Central memory CD4-positive, alpha-beta T cell (primary cell): ENCODE measurements at regions not wholly inside any gene's neighbourhood (a gene's known extent, or its start where the extent isn't known, plus 50 kb on each side); places are given as distances from the start of the nearest gene placed in this dataset.

Experiments
- DNase-seq: peaks from one replicate; pipeline ENCODE4 v3.0.0; 2022

DNA sequence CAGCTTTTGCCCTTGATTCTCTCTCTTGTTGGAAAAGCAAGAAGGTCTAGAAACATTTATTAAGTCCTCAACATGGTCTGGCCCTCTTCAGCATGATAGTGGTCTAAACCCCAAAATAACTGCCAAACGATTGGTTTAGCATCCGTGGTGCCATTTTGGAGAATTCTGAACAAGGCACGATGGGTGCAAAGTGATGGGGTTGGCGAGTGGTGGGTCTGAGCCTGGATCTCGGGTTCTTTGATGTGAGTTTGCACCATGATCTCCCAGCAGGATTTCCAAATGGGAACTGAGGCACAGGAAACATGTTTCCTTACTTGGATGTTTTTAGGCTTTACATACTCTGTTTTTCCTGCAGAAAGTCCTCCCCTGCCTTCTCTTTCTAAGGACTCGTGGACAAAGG lies 240.3 kb downstream of the MYCN start:
- no peak for DNase-seq

DNA sequence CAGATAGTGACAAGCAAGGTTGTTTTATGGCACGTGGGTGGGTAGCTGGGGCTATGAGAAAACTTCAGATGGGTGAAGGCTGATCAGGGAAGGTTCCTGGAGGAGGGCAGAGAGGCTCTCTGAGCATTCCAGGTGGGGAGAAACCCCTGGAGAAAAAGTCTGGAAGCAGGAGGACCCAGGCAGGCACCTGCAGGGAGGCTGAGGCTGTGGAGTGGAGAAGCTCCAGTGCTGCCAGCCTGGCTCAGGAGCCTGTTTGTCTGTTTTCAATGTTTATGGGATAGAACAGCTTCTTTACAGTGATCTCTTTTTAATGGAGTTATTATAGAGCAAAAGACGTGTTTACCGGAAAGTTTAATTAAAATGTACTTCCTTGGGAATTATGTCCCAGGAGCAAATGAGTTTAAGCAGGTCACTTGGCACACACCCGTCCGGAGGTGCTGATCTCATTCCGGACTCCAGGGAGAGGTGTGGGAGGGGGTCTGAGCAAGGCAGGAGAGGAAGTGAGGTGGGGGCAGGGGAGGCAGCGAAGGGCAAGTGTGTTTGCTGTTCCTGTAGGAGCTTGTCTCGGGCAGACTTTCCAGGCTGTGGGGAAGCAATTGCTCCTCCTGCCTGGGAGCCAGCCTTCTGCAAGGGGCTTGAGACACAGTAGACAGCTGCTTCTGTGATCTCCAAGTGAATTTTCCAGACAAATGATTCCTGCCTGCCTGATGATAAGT lies 239.5 kb downstream of the MYCN start:
- no peak for DNase-seq

DNA sequence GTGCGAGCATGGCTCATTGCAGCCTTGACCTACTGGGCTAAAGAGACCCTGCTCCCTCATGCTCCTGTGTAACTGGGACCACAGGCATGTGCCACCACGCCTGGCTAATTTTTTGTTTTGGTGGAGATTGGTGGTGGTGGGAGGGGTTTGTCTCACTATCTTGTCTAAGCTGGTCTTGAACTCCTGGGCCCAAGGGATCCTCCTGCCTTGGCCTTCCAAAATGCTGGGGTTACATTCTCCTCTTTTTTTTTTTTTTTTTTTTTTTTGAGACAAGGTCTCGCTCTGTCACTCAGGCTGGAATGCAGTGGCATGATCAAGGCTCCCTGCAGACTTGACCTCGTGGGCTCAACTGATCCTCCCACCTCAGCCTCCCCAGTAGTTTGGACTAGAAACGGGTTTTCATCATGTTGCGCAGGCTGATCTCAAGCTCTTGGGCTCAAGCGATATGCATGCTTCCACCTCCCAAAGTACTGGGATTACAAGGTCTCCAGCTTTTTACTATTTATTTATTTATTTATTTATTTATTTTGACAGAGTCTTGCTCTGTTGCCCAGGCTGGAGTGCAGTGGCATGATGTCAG lies 238.3 kb downstream of the MYCN start:
- no peak for DNase-seq

DNA sequence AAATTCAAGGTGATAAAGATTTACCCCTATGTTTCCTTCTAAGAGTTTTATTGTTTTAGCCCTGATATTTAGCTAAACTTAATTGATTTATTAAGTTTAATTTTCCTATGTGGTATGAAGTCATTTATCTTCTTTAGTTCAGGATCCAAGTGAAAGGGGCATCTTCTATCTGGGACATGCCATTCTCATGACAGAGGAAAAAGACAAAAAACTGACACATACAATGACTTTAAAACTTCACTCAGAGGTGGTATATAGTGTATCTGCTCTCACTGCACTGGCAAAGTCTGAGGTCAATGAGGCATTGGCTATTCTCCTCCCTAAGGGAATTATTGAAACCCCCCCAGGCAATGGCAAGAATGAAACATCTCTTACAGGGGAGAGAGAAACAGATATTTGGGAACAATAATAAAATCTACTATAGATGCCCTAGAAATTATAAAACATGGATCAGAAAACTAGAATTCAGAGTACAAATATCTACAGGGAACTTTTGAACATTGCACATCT lies 237.4 kb downstream of the MYCN start:
- no peak for DNase-seq

DNA sequence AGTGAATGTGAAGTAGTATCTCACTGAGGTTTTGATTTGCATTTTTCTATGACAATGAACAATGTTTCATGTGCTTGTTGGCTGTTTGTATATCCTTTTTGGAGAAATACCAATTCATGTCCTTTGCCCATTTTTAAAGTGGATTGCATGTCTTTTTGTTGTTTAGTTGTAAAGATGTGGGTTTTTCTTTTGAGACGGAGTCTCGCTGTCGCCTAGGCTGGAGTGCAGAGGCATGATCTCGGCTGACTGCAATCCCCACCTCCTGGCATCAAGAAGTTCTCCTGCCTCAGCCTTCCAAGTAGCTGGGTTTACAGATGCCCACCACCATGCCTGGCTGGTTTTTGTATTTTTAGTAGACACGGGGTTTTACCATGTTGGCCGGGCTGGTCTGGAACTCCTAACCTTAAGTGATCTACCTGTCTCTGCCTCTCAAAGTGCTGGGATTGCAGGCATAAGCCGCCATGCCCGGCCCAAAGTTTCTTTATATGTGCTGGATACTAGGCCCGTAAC lies 236.7 kb downstream of the MYCN start:
- no peak for DNase-seq

DNA sequence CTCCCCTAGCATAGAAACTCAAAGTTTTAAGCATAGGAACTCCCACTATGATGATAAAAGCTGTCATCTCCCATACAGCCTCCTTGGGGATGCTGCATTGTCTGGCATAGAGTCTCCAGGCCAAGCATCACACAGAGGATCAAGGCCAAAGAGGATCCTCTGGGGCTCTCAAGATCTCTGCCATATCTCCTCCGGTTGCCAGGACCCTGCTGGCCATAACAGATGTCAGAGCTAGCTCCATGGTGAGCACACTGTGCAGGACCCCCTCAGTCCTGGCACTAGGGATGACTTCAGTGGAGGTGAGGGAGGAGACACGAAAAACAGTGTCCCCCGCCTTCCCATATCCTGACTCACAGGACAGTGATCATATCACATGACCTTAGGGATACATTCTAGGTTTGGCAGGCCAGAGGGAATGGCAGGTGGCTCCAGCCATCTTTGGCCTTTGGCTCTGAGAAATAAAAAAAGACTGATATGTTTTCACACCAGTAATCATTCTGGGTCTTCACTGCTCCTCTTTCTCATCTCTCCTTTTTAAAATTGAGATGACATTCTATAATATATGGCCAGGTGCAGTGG lies 235.0 kb downstream of the MYCN start:
- DNase-seq, result no peak

DNA sequence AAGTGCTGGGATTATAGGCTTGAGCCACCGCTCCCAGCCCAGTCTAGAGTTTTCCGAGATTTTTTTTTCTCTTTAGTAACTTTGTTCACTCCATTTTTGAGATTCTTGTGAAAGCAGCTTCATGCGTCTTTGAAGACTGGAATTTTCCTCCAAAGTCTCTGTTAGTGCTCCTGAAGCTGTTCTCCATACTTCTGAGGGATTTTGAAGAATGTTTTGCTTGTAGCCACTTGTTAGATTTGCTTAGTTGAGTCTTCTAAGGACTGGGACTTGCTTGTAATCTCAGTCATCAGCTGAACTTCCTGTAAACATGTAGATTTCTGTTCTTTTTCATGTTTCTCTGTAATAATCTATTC lies 234.3 kb downstream of the MYCN start:
- no peak for DNase-seq

DNA sequence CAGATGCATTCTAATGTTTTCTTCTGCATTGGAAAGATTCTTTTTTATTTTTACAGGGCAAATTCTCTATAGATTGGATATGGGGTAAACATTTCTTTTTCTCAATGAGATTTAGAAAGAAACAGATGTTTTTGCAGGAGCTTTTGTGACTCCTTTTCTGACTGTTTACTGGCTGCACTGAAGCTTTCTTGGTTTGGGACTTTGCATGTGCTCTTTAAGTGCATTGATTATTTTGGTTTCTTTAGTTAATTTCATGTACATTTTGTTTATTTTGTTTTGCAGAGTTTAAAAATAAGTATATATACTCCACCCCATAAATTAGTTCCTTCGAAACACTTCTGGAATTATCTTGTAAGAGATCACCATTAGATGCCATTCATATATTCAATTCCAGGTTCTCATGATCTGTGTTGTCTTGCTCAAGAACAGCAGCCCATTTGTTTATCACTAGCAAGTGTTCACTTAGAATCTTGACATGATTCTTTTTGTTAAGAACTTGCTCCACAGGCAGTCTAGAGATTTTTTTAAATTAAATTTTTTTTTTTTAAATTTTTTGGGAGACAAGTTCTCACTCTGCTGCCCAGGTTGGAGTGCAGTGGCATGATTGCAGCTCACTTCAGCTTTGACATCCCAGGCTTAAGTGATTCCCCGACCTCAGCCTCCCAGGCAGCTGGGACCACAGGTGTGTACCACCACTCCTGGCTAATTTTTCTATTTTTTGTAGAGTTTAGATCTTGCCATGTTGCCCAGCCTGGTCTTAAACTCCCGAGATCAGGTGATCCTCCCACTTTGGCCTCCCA lies 233.7 kb downstream of the MYCN start:
- no peak for DNase-seq

DNA sequence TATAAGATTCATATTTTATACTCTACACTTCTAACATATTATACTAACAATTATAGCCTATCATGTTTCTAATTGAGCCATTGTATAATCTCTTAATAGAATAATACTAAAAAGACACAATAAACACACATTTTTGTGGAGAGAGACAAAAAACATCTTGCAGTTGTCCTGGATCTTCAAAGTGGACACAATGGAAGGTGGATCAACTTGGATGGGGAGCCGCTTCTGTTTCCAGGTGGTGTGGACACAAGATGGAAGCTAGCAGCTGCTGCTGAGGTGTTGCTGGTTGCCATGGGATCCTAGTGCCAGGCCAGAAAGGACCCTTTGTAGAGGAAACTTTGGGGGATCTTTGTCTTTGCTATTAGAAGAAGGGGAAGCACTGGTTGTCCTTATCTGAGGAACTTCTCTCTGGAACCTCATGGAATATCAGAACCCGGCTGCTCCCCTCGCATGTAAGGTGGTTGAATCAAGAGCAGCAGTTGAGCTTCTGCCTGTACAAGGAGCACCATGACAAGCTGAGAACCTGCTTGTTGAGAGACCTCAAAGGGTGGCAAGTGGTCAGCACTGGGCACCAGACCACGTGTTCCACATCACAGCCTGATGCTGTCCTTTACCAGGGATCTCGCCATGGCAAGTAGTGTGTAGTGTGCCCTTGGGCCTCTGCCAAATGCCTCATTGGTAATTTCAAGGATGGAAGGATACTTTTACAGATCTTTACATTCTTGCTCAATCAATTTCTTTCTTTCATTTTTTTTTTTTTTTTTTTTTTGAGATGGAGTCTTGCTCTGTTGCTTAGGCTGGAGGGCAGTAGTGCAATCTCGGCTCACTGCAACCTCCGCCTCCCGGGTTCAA lies 232.2 kb downstream of the MYCN start:
- no peak for DNase-seq

DNA sequence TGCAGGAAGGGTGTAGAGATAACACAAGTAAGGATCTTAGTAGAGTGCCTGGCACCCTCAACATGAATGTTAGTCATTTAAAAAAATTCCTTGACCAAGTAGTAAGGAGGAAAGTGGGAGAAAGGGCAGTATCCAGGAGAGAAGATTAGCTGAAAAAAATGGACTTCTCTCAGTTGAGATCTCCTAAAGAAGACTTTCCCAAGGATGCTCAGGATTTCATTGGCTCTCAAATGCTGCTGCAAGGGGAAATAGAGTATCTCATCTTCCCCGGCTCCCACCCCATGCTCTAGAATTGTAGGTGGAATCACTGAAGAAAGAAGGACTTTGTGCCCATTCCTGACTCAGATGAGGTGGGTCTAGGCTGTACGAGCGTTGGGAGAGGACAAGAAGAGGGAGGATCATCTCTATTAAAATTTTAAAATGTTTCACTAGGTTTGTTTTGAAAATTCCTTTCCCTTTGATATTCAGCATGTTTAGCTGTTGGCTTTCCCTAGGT lies 231.1 kb downstream of the MYCN start:
- DNase-seq, result no peak

DNA sequence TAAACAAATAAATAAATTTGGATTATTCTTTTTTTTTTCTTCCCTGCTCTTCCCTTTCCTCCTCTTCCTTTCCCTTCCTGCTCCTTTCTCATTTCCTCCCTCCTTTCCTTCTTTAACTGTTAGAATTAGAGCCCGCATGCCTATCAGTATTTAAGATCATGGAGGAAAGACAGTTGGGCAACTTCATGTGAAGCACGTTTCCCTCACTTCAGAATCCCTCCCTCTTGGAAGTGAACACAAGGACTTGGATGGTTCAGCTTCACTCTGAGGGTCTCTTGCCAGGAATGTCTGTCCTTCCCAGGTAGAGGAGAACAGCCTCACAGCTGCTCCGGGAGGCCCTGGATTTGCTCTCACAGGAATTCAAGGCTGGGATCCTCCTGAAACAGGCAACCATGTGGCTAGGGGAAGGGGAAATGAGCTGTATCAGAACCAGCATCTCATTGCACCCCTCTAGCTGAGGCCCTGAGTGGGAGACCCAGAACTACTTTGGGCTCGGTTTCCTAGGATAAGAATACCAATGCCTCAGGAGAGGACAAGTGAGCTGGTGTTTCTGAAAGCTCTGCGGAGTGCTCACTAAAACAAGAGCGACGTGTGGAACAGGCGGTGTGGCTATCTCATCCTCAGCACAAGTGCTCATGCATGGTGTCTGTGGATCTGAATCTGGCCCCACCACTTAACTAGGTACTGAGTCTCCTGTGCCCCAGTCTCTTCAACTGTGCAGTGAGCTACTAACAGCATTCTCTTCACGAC lies 230.5 kb downstream of the MYCN start:
- no peak for DNase-seq

DNA sequence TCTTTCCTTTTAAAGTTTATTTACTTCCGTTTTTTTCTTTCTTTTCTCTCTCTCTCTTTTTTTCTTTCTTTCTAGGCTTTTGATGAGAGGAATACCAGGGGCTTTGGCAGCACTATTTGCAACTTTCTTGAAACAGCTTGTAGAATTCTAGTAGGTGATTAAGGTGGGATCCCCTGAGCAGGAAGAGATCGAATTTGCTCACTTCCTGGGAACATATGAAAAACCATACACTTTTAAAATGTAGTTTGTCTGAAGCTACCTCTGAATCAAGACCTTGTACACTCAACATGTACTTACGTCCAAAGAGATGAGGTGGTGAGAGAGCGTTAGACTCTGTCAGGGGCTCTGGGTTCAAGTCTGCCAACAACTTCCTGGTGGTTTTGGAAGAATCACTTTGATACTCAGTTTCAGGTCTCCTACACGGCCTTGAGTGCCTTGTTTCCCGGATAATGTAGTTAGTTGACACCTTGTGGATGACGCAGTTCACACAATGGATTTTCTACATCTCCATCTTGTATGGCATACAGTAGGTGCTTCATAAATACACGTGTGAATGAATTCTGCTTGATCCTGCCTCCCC lies 229.1 kb downstream of the MYCN start:
- DNase-seq, result no peak

DNA sequence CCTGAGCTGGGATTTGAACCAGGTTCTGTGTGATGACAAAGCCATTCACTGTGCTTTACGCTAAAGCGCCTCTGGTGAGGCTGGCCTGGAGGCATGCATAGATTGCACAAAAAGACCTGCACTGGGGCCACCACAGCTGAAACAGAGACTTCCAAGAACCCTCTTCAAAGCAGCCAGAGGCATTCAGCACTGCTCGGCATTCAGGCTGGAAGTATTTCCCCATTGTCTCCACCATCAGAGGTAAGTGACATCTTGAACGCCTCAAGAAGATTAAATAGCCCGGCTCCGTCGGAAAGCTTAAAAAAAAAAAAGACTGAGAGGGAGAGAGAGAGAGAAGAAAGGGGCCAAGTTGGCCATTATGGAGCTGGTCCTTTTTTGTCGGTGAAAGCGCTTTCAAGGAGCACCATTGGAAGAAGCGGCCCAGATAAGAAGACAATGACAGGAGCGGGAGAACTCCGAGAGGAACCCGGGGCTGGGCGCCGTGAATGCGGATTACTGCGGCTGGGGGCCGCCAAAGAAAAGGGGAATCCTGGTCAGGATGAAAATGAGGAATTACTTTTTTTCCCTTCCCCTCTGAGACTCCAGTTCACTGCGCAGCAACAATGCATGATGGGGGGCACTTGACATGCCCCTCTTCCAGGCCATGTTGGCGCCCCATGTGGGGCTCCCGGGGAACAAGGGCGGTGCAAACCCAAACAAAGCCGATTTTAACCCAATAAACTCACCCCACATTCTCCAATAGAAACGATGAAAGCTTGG lies 228.3 kb downstream of the MYCN start:
- no peak for DNase-seq

DNA sequence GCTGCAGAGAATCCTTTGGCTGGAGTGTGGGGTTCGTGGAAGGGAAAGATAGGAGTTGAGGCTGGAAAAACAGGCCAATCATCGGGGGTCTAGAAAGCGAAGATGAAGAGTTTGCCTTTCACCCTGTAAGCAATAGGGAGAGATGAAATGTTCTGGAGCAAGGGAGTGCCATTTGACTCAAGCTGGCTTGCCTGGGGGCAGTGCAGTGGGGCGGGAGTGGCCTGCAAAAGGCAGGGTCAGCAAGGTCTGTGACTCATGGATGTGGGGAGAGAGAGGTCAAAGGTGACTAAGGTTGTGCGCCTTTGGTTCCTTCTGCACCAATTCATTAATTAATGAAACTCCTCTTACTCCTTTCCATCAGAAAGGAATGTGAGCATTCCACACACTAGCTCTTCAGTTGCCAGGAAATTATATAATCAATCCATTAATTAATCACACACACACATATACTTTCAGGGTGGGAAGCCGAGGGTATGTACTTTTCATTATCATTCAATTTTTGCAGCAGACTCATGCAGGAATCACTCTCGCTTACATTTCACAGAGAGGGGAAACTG lies 227.6 kb downstream of the MYCN start:
- DNase-seq, result no peak

DNA sequence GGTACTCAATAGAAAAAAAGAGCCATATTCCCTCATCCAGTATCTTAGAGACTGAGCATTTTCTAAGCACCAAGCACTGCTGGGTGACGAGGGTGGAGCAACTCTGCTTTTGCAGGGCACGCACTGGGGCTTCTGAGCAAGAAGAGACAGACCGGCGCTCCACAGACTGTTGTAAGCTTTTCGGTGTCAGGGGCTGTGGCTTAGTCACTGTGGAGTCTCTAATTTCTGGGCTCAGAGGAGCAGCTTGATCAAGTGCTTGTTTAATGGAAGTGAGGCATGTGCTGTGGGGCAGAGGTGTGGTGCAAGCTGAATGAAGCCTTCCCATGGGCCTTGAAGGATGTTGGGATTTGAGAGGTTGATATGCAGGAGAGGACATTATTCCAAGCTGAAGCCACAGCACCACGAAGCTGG lies 227.1 kb downstream of the MYCN start:
- DNase-seq, result no peak

DNA sequence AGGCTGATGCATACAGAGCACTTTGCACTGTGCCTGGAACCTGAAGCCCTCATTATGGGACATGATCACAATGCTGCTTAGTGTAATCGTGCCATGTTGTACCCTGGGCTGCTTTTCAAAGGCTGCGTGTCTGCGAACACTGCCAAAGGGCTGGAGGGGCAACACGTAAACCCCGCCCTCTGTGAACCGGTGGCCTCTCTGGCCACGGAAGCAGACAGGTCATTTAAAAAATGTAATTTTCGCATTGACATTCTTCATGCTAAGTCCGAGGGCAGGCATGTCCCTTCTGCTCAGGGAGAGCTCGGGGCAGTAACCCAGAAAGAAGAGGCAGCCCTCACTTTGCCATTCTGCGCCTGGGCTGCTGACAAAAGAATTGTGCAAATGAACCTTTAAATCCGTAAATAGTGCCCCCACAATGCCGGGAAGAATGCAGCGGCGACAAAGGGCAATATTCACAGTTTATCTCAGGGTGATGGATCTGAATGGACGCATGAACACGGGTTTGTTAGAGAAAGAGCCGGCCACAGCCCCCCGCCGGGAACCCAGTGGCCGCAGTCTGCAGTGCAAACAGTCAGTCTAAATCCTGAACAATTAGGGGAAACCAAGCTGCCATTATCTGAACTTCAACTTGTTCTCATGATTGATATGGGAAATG lies 226.1 kb downstream of the MYCN start:
- no peak for DNase-seq

DNA sequence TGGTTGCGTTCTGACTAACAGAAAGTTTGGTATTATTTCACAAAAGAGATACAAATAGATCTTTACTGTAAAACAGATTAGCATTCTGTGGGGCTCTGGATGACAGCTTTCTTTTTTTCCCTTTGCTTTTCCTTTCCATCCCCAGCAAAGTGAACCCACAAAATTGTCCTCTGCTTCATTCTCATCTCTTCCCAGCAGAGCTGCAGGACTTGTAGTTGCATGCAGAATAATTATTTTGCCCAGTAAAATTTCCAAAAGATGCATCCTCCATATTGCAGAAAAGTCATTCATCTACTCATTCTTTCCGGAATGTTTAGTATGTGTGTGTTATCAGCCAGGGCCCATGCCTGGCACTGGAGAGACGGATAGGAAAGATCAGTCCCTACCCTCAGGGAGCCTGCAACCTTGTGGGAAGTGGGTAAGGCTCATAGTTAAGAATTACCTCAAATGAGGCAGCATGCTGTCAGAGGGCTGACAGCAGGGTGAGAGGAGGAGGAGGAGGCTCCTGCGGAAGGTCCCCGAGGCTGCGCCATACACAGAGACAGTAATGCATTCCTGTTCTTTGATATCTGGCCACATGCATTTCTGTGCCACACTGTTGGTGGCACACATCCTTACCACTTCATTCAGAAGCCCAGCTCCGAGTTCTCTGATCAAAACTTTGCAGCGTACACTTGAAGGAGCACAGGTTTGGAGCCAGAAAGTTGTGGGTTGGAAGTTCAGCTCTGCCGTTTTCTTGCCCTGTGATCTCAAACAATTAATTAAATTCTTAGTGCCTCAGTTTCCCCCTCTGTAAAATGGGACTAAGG lies 225.4 kb downstream of the MYCN start:
- DNase-seq, result no peak

DNA sequence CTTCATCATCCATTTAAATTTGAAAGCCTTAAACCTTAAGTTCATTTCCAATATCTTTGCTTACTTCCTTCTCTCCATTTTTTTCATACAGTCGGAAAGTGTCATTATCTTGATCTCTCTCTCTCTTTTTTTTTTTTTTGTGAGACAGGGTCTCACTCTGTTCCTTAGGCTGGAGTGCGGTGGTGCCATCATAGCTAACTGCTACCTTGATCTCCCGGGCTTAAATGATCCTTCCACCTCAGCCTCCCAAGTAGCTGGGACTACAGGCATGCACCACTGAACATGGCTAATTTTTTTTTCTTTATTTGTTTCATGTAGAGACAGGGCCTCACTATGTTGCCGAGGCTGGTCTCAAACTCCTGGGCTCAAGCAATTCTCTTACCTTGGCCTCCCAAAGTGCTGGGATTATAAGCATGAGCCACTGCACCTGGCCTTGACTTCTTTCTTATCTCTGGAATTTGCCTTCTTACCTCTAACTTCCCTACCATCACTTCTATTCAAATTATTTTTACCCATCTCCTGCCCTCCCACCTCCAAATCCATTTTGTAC lies 222.2 kb downstream of the MYCN start:
- DNase-seq, result no peak
